ENCODE measurements at regions not wholly inside any gene's neighbourhood (a gene's known extent, or its start where the extent isn't known, plus 50 kb on each side); places are given as distances from the start of the nearest gene placed in this dataset.

DNA sequence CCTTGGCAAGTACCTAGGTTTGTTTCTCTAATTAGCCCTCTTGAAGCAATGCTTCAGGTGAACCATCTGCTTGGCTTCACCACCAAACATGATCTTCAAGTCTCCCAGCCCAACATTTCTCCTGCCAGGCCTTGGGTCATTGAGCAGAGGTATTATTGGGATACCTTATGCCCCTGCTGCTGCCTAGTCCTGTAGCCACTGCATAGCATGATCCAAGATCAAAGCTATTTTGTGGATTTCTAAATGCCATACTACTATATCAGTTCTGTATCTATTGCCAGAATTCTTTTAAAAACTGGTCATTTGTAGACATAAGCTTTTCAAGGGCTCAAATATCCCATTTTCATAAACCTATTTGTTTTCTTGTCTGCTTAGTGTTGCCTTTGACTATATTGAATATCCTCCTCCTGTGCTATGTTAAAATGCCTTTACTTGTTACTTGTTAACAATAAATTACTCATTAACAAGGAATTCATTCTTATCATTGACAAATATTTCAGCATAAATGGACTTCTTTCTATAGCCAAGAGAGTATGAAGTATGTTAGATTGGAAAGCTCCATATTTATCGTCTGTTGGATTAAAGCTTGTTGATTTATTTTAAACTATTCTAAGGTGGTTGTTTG is 204.5 kb upstream of the RBBP8 start:
- Histone ChIP-seq H2AFZ (ENCODE audit: low read length) (no peak overlapping the region), H3K9ac (ENCODE audit: low read length) (no peak overlapping the region), H3K27me3 (ENCODE audit: insufficient read depth, low read length) (no peaks in the 10 kb centered on the region), H4K20me1 (ENCODE audit: insufficient read depth, low read length) (no peaks in the 10 kb centered on the region), H3K4me2 (ENCODE audit: low read length) (no peak overlapping the region), H3K36me3 (ENCODE audit: insufficient read depth, low read length) (no peaks in the 10 kb centered on the region), H3K4me1 (ENCODE audit: insufficient read depth, low read length, severe bottlenecking) (no peaks in the 10 kb centered on the region), H3K79me2 (ENCODE audit: insufficient read depth, low read length) (no peaks in the 10 kb centered on the region), H3K27ac (ENCODE audit: low read depth, low read length, poor library complexity, severe bottlenecking) (no peak overlapping the region), H3F3A (ENCODE audit: insufficient read depth, low read length) (no peaks in the 10 kb centered on the region), H3K9me3 (ENCODE audit: low read length) (no peaks in the 10 kb centered on the region), H3K9me2 (ENCODE audit: low read depth, low read length) (no peaks in the 10 kb centered on the region), H3K4me3 (ENCODE audit: low read depth, low read length, poor library complexity, severe bottlenecking) (no peak overlapping the region)
- TF ChIP-seq, protein P1, sequence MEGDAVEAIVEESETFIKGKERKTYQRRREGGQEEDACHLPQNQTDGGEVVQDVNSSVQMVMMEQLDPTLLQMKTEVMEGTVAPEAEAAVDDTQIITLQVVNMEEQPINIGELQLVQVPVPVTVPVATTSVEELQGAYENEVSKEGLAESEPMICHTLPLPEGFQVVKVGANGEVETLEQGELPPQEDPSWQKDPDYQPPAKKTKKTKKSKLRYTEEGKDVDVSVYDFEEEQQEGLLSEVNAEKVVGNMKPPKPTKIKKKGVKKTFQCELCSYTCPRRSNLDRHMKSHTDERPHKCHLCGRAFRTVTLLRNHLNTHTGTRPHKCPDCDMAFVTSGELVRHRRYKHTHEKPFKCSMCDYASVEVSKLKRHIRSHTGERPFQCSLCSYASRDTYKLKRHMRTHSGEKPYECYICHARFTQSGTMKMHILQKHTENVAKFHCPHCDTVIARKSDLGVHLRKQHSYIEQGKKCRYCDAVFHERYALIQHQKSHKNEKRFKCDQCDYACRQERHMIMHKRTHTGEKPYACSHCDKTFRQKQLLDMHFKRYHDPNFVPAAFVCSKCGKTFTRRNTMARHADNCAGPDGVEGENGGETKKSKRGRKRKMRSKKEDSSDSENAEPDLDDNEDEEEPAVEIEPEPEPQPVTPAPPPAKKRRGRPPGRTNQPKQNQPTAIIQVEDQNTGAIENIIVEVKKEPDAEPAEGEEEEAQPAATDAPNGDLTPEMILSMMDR (IDR thresholded peaks at IDR 0.05; ENCODE audit: low read length): no peak
- TF ChIP-seq EZH2 (IDR thresholded peaks at IDR 0.05; ENCODE audit: borderline replicate concordance, low read length): no peak

- Histone ChIP-seq H3K79me2 (ENCODE audit: insufficient read depth, low read length) (no peaks in the 10 kb centered on the region), H3K27ac (ENCODE audit: low read depth, low read length, poor library complexity, severe bottlenecking) (no peak overlapping the region), H2AFZ (ENCODE audit: low read length) (no peak overlapping the region), H3K36me3 (ENCODE audit: insufficient read depth, low read length) (no peaks in the 10 kb centered on the region), H3K9me3 (ENCODE audit: low read length) (no peaks in the 10 kb centered on the region), H3F3A (ENCODE audit: insufficient read depth, low read length) (no peaks in the 10 kb centered on the region), H3K4me2 (ENCODE audit: low read length) (no peak overlapping the region), H3K27me3 (ENCODE audit: insufficient read depth, low read length) (no peaks in the 10 kb centered on the region), H3K4me1 (ENCODE audit: insufficient read depth, low read length, severe bottlenecking) (no peaks in the 10 kb centered on the region), H4K20me1 (ENCODE audit: insufficient read depth, low read length) (no peaks in the 10 kb centered on the region), H3K9ac (ENCODE audit: low read length) (no peak overlapping the region), H3K9me2 (ENCODE audit: low read depth, low read length) (no peaks in the 10 kb centered on the region), H3K4me3 (ENCODE audit: low read depth, low read length, poor library complexity, severe bottlenecking) (no peak overlapping the region)
- TF ChIP-seq, protein P1 (IDR thresholded peaks at IDR 0.05; ENCODE audit: low read length): no peak
- no peak for TF ChIP-seq EZH2 (IDR thresholded peaks at IDR 0.05; ENCODE audit: borderline replicate concordance, low read length)
These were observed 201.7 kb upstream of the RBBP8 start for GRCh38 chr18:22731398-22731797.

DNA sequence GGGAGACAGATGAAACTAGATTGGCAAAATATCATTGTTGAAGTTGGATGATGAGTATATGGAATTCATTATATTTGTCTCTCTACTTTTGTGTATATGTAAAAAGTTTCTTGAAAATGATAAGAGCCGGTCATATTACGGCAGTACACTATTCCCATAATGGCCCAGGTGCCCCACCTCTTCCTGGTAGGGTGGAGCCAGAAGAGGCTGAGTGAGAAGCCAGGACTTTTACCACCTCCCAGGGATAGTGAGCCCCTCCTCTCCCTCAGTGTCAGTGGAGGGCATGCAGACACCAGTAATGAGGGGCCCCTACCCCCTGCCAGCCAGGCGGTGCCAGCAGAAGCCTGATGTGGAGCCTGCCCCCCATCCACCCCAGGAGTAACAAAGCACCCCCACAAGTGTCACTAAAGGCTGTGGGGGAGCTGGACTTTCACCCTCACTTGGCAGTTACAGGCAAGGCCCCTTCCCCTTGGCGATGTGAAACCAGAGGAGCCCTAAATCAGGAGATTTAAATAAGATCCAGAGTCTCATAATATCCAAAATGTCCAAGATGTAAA is 198.9 kb upstream of the RBBP8 start:
- Histone ChIP-seq H3K4me3 (ENCODE audit: low read depth, low read length, poor library complexity, severe bottlenecking) (no peak overlapping the region), H3K36me3 (ENCODE audit: insufficient read depth, low read length) (no peaks in the 10 kb centered on the region), H4K20me1 (ENCODE audit: insufficient read depth, low read length) (no peaks in the 10 kb centered on the region), H3K27me3 (ENCODE audit: insufficient read depth, low read length) (no peaks in the 10 kb centered on the region), H3K4me1 (ENCODE audit: insufficient read depth, low read length, severe bottlenecking) (no peaks in the 10 kb centered on the region), H3K9ac (ENCODE audit: low read length) (no peak overlapping the region), H3K4me2 (ENCODE audit: low read length) (no peak overlapping the region), H3K27ac (ENCODE audit: low read depth, low read length, poor library complexity, severe bottlenecking) (no peak overlapping the region), H3K79me2 (ENCODE audit: insufficient read depth, low read length) (no peaks in the 10 kb centered on the region), H3F3A (ENCODE audit: insufficient read depth, low read length) (no peaks in the 10 kb centered on the region), H2AFZ (ENCODE audit: low read length) (no peak overlapping the region), H3K9me3 (ENCODE audit: low read length) (no peaks in the 10 kb centered on the region), H3K9me2 (ENCODE audit: low read depth, low read length) (no peaks in the 10 kb centered on the region)
- TF ChIP-seq EZH2 (IDR thresholded peaks at IDR 0.05; ENCODE audit: borderline replicate concordance, low read length): no peak
- TF ChIP-seq, protein P1 (IDR thresholded peaks at IDR 0.05; ENCODE audit: low read length): no peak
